ENCODE measurements at regions not wholly inside any gene's neighbourhood (a gene's known extent, or its start where the extent isn't known, plus 50 kb on each side); places are given as distances from the start of the nearest gene placed in this dataset.

- Histone ChIP-seq H4K20me1 (ENCODE audit: insufficient read depth, low read length) (no peaks in the 10 kb centered on the region), H3K9ac (ENCODE audit: insufficient read depth, low read length, poor library complexity, severe bottlenecking) (no peak overlapping the region), H3K79me2 (ENCODE audit: insufficient read depth, low read length) (no peaks in the 10 kb centered on the region), H3K4me1 (ENCODE audit: control insufficient read depth in 1 of 2, insufficient read depth in 2 of 2, low read length in 2 of 2) (peaks cover 0 to 3% of the 10 kb centered on the region in 2 donors), H2AFZ (ENCODE audit: insufficient read depth, low read depth, low read length, poor library complexity, severe bottlenecking) (peak overlapping the region; percentile 29), H3K4me2 (replicated peaks; ENCODE audit: extremely low read depth, low read length, poor library complexity, severe bottlenecking) (no peak overlapping the region), H3K9me3 (replicated peaks in 1 of 2; ENCODE audit: control insufficient read depth in 1 of 2, insufficient read depth in 1 of 2, low read length in 2 of 2) (no peaks in the 10 kb centered on the region), H3K27me3 (ENCODE audit: control insufficient read depth in 2 of 2, insufficient read depth in 2 of 2, low read length in 2 of 2) (no peaks in the 10 kb centered on the region), H3K4me3 (replicated peaks in 1 of 3; ENCODE audit: low read depth in 2 of 3, low read length in 3 of 3) (no peak overlapping the region), H3K27ac (ENCODE audit: low read depth in 1 of 2, low read length in 2 of 2) (no peak overlapping the region), H3K36me3 (replicated peaks in 1 of 2; ENCODE audit: control insufficient read depth in 1 of 2, insufficient read depth in 2 of 2, low read length in 2 of 2) (no peaks in the 10 kb centered on the region)
- Mint-ChIP-seq H3K27ac (no peak overlapping the region), H3K9me3 (no peaks in the 10 kb centered on the region), H3K27me3 (ENCODE audit: low read depth in 3 of 3) (no peaks in the 10 kb centered on the region), H3K4me1 (peaks cover 6% of the 10 kb centered on the region), H3K4me3 (peak overlapping the region in 1 of 2 donors; percentile 57), H3K36me3 (no peaks in the 10 kb centered on the region)
- peak; percentile 73 for TF ChIP-seq CTCF (IDR thresholded peaks at IDR 0.05)
- WGBS (ENCODE audit: insufficient coverage), result no CpG with 5 or more reads among the region's 11 CpGs
- intact Hi-C loops (cut with micrococcal nuclease), result loop anchor here (2.0 to 10.0 kb wide), 2 partner anchors 96 to 1194 kb away; no protein-coding TSS in a partner anchor
- peak; percentile 59 to 74 (median 67) for DNase-seq
Observed at GRCh38 chr21:35940074-35940927, 120.0 kb downstream of the SETD4 start.

- no peaks in the 10 kb centered on the region for H3K79me2 ChIP-seq (ENCODE audit: insufficient read depth, low read length)
- peak overlapping the region; percentile 9 for H2AFZ ChIP-seq (ENCODE audit: insufficient read depth, low read depth, low read length, poor library complexity, severe bottlenecking)
- Mint-ChIP-seq H3K9me3 (no peaks in the 10 kb centered on the region), H3K4me1 (peaks cover 6% of the 10 kb centered on the region), H3K4me3 (no peak overlapping the region), H3K36me3 (no peaks in the 10 kb centered on the region), H3K27ac (no peak overlapping the region), H3K27me3 (ENCODE audit: low read depth in 3 of 3) (no peaks in the 10 kb centered on the region)
- H3K4me2 ChIP-seq (replicated peaks; ENCODE audit: extremely low read depth, low read length, poor library complexity, severe bottlenecking), result no peak overlapping the region
- no peaks in the 10 kb centered on the region for H4K20me1 ChIP-seq (ENCODE audit: insufficient read depth, low read length)
- no peak for TF ChIP-seq CTCF (IDR thresholded peaks at IDR 0.05)
- no peak overlapping the region for H3K27ac ChIP-seq (ENCODE audit: low read depth in 1 of 2, low read length in 2 of 2)
- no peaks in the 10 kb centered on the region for H3K36me3 ChIP-seq (replicated peaks in 1 of 2; ENCODE audit: control insufficient read depth in 1 of 2, insufficient read depth in 2 of 2, low read length in 2 of 2)
- no peaks in the 10 kb centered on the region for H3K27me3 ChIP-seq (ENCODE audit: control insufficient read depth in 2 of 2, insufficient read depth in 2 of 2, low read length in 2 of 2)
- H3K4me3 ChIP-seq (replicated peaks in 1 of 3; ENCODE audit: low read depth in 2 of 3, low read length in 3 of 3), result no peak overlapping the region
- no CpG with 5 or more reads among the region's 2 CpGs for WGBS (ENCODE audit: insufficient coverage)
- no peak overlapping the region for H3K9ac ChIP-seq (ENCODE audit: insufficient read depth, low read length, poor library complexity, severe bottlenecking)
- intact Hi-C loops (cut with micrococcal nuclease), result no loop called here
- H3K9me3 ChIP-seq (replicated peaks in 1 of 2; ENCODE audit: control insufficient read depth in 1 of 2, insufficient read depth in 1 of 2, low read length in 2 of 2), result no peaks in the 10 kb centered on the region
- H3K4me1 ChIP-seq (ENCODE audit: control insufficient read depth in 1 of 2, insufficient read depth in 2 of 2, low read length in 2 of 2), result peaks cover 9% of the 10 kb centered on the region in 2 donors
- no peak for DNase-seq
Observed at GRCh38 chr21:35938446-35938845, 121.9 kb downstream of the SETD4 start.

Measured in CD14-positive monocyte (primary cell).